NCI-H2081 (cell line): ENCODE measurements at regions not wholly inside any gene's neighbourhood (a gene's known extent, or its start where the extent isn't known, plus 50 kb on each side); places are given as distances from the start of the nearest gene placed in this dataset.

Source experiments
- DNase-seq, 2 experiments: peaks; one replicate each; lab custom pipeline; 2025; lab: John Stamatoyannopoulos, UW

- no peak for DNase-seq
Measured at GRCh38 chr10:30793093-30793492, 163.5 kb upstream of the LYZL2 start.

- no peak for DNase-seq
Measured at GRCh38 chr10:30792025-30792424, 162.5 kb upstream of the LYZL2 start.

GRCh38 chr10:30791197-30791611 lies 161.7 kb upstream of the LYZL2 start:
- no peak for DNase-seq

- no peak for DNase-seq
Measured at GRCh38 chr10:30789806-30790205, 160.3 kb upstream of the LYZL2 start.

- no peak for DNase-seq
Measured at GRCh38 chr10:30788307-30788706, 158.8 kb upstream of the LYZL2 start.

GRCh38 chr10:30786906-30787305 lies 157.4 kb upstream of the LYZL2 start:
- no peak for DNase-seq

- DNase-seq, result no peak
Measured at GRCh38 chr10:30786131-30786530, 156.6 kb upstream of the LYZL2 start.

GRCh38 chr10:30784897-30785605 lies 155.5 kb upstream of the LYZL2 start:
- DNase-seq, result peak; percentile 52 to 71

- peak in 1 of 2 experiments; percentile 15 for DNase-seq
Measured at GRCh38 chr10:30784524-30784896, 155.0 kb upstream of the LYZL2 start.

GRCh38 chr10:30783939-30784501 lies 154.5 kb upstream of the LYZL2 start:
- DNase-seq, result peak; percentile 59 to 75

- no peak for DNase-seq
Measured at GRCh38 chr10:30782537-30783461, 153.2 kb upstream of the LYZL2 start.

GRCh38 chr10:30782157-30782536 lies 152.6 kb upstream of the LYZL2 start:
- no peak for DNase-seq

- no peak for DNase-seq
Measured at GRCh38 chr10:30781670-30782121, 152.1 kb upstream of the LYZL2 start.

- DNase-seq, result no peak
Measured at GRCh38 chr10:30778769-30779168, 149.2 kb upstream of the LYZL2 start.

GRCh38 chr10:30775779-30776591 lies 146.4 kb upstream of the LYZL2 start:
- no peak for DNase-seq

- DNase-seq, result no peak
Measured at GRCh38 chr10:30774261-30774660, 144.7 kb upstream of the LYZL2 start.

GRCh38 chr10:30773501-30773900 lies 143.9 kb upstream of the LYZL2 start:
- no peak for DNase-seq

- no peak for DNase-seq
Measured at GRCh38 chr10:30770816-30771215, 141.3 kb upstream of the LYZL2 start.

GRCh38 chr10:30770229-30770628 lies 140.7 kb upstream of the LYZL2 start:
- DNase-seq, result no peak

GRCh38 chr10:30769361-30769760 lies 139.8 kb upstream of the LYZL2 start:
- DNase-seq, result no peak

GRCh38 chr10:30765616-30766015 lies 136.1 kb upstream of the LYZL2 start:
- DNase-seq, result no peak

GRCh38 chr10:30765022-30765615 lies 135.6 kb upstream of the LYZL2 start:
- no peak for DNase-seq
